ENCODE measurements at regions not wholly inside any gene's neighbourhood (a gene's known extent, or its start where the extent isn't known, plus 50 kb on each side); places are given as distances from the start of the nearest gene placed in this dataset.
"Not testable (repeated sequence)": the region's sequence is repeated elsewhere in the genome, so short reads cannot be mapped to it uniquely, and the experiment has no call there.

GRCh38 chr10:23657677-23658076 lies 218.8 kb downstream of the OTUD1 start:
- DNase-seq, result no peak

GRCh38 chr10:23671866-23672265 lies 233.0 kb downstream of the OTUD1 start:
- DNase-seq, result not testable (repeated sequence)

GRCh38 chr10:23675585-23675984 lies 236.7 kb downstream of the OTUD1 start:
- no peak for DNase-seq

GRCh38 chr10:23676296-23676695 lies 237.4 kb downstream of the OTUD1 start:
- DNase-seq, result no peak

- no peak for DNase-seq
These were observed 247.8 kb downstream of the OTUD1 start for GRCh38 chr10:23686722-23687121.

GRCh38 chr10:23692736-23693135 lies 253.9 kb downstream of the OTUD1 start:
- DNase-seq, result no peak

- no peak for DNase-seq
These were observed 254.6 kb downstream of the OTUD1 start for GRCh38 chr10:23693501-23693901.

- no peak for DNase-seq
These were observed 255.1 kb downstream of the OTUD1 start for GRCh38 chr10:23693925-23694324.

- DNase-seq, result no peak
These were observed 255.6 kb downstream of the OTUD1 start for GRCh38 chr10:23694446-23694920.

- DNase-seq, result no peak
These were observed 256.3 kb downstream of the OTUD1 start for GRCh38 chr10:23694921-23695824.

GRCh38 chr10:23695825-23696420 lies 257.0 kb downstream of the OTUD1 start:
- no peak for DNase-seq

GRCh38 chr10:23696476-23696875 lies 257.6 kb downstream of the OTUD1 start:
- no peak for DNase-seq

- DNase-seq, result peak in 2 of 4 experiments; percentile 8 to 14
These were observed 264.1 kb downstream of the OTUD1 start for GRCh38 chr10:23702977-23703414.

GRCh38 chr10:23715363-23715762 lies 276.5 kb downstream of the OTUD1 start:
- DNase-seq, result no peak

- DNase-seq, result no peak
These were observed 279.0 kb downstream of the OTUD1 start for GRCh38 chr10:23717913-23718312.

GRCh38 chr10:23718946-23719345 lies 280.1 kb downstream of the OTUD1 start:
- DNase-seq, result no peak

- no peak for DNase-seq
These were observed 284.9 kb downstream of the OTUD1 start for GRCh38 chr10:23723796-23724195.

GRCh38 chr10:23725548-23725947 lies 286.7 kb downstream of the OTUD1 start:
- no peak for DNase-seq

GRCh38 chr10:23742368-23742767 lies 303.5 kb downstream of the OTUD1 start:
- DNase-seq, result no peak

- no peak for DNase-seq
These were observed 303.9 kb downstream of the OTUD1 start for GRCh38 chr10:23742807-23743206.

GRCh38 chr10:23754179-23754578 lies 315.3 kb downstream of the OTUD1 start:
- no peak for DNase-seq

- DNase-seq, result no peak
These were observed 316.1 kb downstream of the OTUD1 start for GRCh38 chr10:23754941-23755340.

- no peak for DNase-seq
These were observed 316.7 kb downstream of the OTUD1 start for GRCh38 chr10:23755556-23755955.

- no peak for DNase-seq
These were observed 329.4 kb downstream of the OTUD1 start for GRCh38 chr10:23768281-23768680.

All from activated CD4-positive, CD25-positive, alpha-beta regulatory T cell (primary cell).